ENCODE measurements at regions not wholly inside any gene's neighbourhood (a gene's known extent, or its start where the extent isn't known, plus 50 kb on each side); places are given as distances from the start of the nearest gene placed in this dataset.
"Not testable (repeated sequence)": the region's sequence is repeated elsewhere in the genome, so short reads cannot be mapped to it uniquely, and the experiment has no call there.

- no peak for TF ChIP-seq CTCF (IDR thresholded peaks at IDR 0.05)
- no peak for ATAC-seq (ENCODE audit: low FRiP score)
- DNase-seq (ENCODE audit: low spot score): no peak
Observed at GRCh38 chr2:75862547-75862946, 151.8 kb upstream of the GCFC2 start.

GRCh38 chr2:75853436-75853835, 142.7 kb upstream of the GCFC2 start:
- DNase-seq (ENCODE audit: low spot score) (no peak), ATAC-seq (ENCODE audit: low FRiP score) (no peak)
- no peak for TF ChIP-seq CTCF (IDR thresholded peaks at IDR 0.05)

- TF ChIP-seq CTCF (IDR thresholded peaks at IDR 0.05): no peak
- no peak for ATAC-seq (ENCODE audit: low FRiP score)
- no peak for DNase-seq (ENCODE audit: low spot score)
Observed at GRCh38 chr2:75852639-75853038, 141.9 kb upstream of the GCFC2 start.

- TF ChIP-seq CTCF (IDR thresholded peaks at IDR 0.05): no peak
- DNase-seq (ENCODE audit: low spot score) (no peak), ATAC-seq (ENCODE audit: low FRiP score) (no peak)
Observed at GRCh38 chr2:75846683-75847190, 136.0 kb upstream of the GCFC2 start.

GRCh38 chr2:75844651-75845050, 133.9 kb upstream of the GCFC2 start:
- TF ChIP-seq CTCF (IDR thresholded peaks at IDR 0.05): no peak
- DNase-seq (ENCODE audit: low spot score) (no peak), ATAC-seq (ENCODE audit: low FRiP score) (no peak)

GRCh38 chr2:75834588-75834987, 123.9 kb upstream of the GCFC2 start:
- ATAC-seq (ENCODE audit: low FRiP score); DNase-seq (ENCODE audit: low spot score): not testable (repeated sequence)

GRCh38 chr2:75833386-75833785, 122.7 kb upstream of the GCFC2 start:
- ATAC-seq (ENCODE audit: low FRiP score): no peak
- no peak for TF ChIP-seq CTCF (IDR thresholded peaks at IDR 0.05)
- no peak for DNase-seq (ENCODE audit: low spot score)

GRCh38 chr2:75828826-75829225, 118.1 kb upstream of the GCFC2 start:
- no peak for DNase-seq (ENCODE audit: low spot score)
- TF ChIP-seq CTCF (IDR thresholded peaks at IDR 0.05): no peak
- no peak for ATAC-seq (ENCODE audit: low FRiP score)

- not testable (repeated sequence) for DNase-seq (ENCODE audit: low spot score); ATAC-seq (ENCODE audit: low FRiP score)
Observed at GRCh38 chr2:75823515-75823914, 112.8 kb upstream of the GCFC2 start.

Data from omental fat pad (tissue), 3 donors.